Lung (tissue), 11 donors: ENCODE measurements at regions not wholly inside any gene's neighbourhood (a gene's known extent, or its start where the extent isn't known, plus 50 kb on each side); places are given as distances from the start of the nearest gene placed in this dataset.

ENCODE experiments used
- ATAC-seq: fragments of 200-7000 bp; cut with Tn5 transposase; one replicate; pipeline ENCODE4 v1.9.1; 2020; ENCODE audit warnings: moderate number of reproducible peaks; ENCODE audit not compliant: insufficient read depth, low FRiP score
- DNase-seq, 3 donors: peaks; one replicate each; pipeline ENCODE4 v3.0.0-alpha.2; 2013 to 2017
- H3K27ac ChIP-seq, 2 donors: one replicate each; pipeline ENCODE4 v1.5.1; 2013; ENCODE audit warnings: mild to moderate bottlenecking in 2 of 2, moderate library complexity in 2 of 2, control low read depth in 1 of 2, inconsistent platforms in 1 of 2, low read depth in 1 of 2, low read length in 1 of 2
- H3K27me3 ChIP-seq, 3 donors: one replicate each; pipeline ENCODE4 v1.5.1; 2013; ENCODE audit warnings: low read length in 2 of 3; ENCODE audit not compliant: control insufficient read depth in 3 of 3, insufficient read depth in 3 of 3
- H3K36me3 ChIP-seq, 4 donors: one replicate each; pipeline ENCODE4 v1.5.1; 2013; ENCODE audit warnings: low read length in 4 of 4, mild to moderate bottlenecking in 1 of 4, moderate library complexity in 1 of 4; ENCODE audit not compliant: control insufficient read depth in 4 of 4, insufficient read depth in 4 of 4
- H3K4me1 ChIP-seq, 5 donors: one replicate each; pipeline ENCODE4 v1.5.1; 2013; ENCODE audit warnings: low read length in 5 of 5, mild to moderate bottlenecking in 2 of 5, moderate library complexity in 1 of 5; ENCODE audit not compliant: control insufficient read depth in 5 of 5, insufficient read depth in 5 of 5
- H3K4me3 ChIP-seq: one replicate; pipeline ENCODE4 v1.5.1; 2013; ENCODE audit warnings: mild to moderate bottlenecking, control low read depth, moderate library complexity
- H3K9ac ChIP-seq, 2 donors: one replicate each; pipeline ENCODE4 v1.5.1; 2013; ENCODE audit warnings: low read length in 2 of 2, control low read depth in 1 of 2; ENCODE audit not compliant: insufficient read depth in 1 of 2
- H3K9me3 ChIP-seq, 4 donors: one replicate each; pipeline ENCODE4 v1.5.1; 2013; ENCODE audit warnings: low read length in 3 of 4, mild to moderate bottlenecking in 1 of 4, moderate library complexity in 1 of 4; ENCODE audit not compliant: control insufficient read depth in 4 of 4, insufficient read depth in 3 of 4
- WGBS, 2 donors: extraction: QIAGEN DNeasy Blood & Tissue Kit; methylation state at CpG; one replicate each; pipeline ENCODE4 v1.1.7; 2013; 5-methylcytosine and 5-hydroxymethylcytosine counted together
- TF ChIP-seq, protein P1 (sequence below): IDR thresholded peaks from 2 replicates; pipeline ENCODE4 v1.5.1; 2012; ENCODE audit warnings: mild to moderate bottlenecking; ENCODE audit errors: control extremely low read depth, extremely low read depth
- donor health status: control.
- donor health status: control.
- donor health status: Bipolar disorder and iron deficiency.
- donor health status: healthy.
- donor health status: DM: yes; HTN: yes; CAD: no.

DNA sequence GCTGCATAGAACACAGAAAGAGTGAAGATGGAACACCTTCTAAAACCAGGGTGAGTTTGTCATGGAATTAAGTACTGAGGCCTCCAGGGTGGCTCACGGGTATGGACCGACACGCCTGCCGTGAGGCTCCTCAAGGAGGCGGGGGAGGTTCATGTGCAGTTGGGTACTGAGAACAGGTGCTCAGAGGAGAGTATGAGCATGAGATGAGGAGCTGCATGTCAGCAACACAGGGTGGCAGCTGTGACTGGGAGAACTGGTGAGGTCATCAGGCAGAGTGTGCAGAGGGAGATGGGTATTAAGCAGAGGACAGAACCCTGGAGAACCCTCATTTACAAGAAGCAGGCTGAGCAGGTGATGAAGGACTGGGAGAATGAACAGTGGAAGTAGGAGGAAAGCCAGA, 63.2 kb upstream of the KLHL29 start:
- Histone ChIP-seq H3K4me1 (peaks cover 0 to 1% (median 0%) of the 10 kb centered on the region in 5 donors), H3K27me3 (peaks cover 0 to 3% (median 0%) of the 10 kb centered on the region in 3 donors), H3K9me3 (peaks cover 0 to 1% (median 0%) of the 10 kb centered on the region in 4 donors), H3K27ac (no peak overlapping the region), H3K9ac (no peak overlapping the region), H3K4me3 (no peak overlapping the region), H3K36me3 (no peaks in the 10 kb centered on the region)
- ATAC-seq (no peak), DNase-seq (no peak)
- TF ChIP-seq, protein P1, sequence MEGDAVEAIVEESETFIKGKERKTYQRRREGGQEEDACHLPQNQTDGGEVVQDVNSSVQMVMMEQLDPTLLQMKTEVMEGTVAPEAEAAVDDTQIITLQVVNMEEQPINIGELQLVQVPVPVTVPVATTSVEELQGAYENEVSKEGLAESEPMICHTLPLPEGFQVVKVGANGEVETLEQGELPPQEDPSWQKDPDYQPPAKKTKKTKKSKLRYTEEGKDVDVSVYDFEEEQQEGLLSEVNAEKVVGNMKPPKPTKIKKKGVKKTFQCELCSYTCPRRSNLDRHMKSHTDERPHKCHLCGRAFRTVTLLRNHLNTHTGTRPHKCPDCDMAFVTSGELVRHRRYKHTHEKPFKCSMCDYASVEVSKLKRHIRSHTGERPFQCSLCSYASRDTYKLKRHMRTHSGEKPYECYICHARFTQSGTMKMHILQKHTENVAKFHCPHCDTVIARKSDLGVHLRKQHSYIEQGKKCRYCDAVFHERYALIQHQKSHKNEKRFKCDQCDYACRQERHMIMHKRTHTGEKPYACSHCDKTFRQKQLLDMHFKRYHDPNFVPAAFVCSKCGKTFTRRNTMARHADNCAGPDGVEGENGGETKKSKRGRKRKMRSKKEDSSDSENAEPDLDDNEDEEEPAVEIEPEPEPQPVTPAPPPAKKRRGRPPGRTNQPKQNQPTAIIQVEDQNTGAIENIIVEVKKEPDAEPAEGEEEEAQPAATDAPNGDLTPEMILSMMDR: no peak
- 90 to 91% methylated on average over 5 of the region's 5 CpGs for WGBS, 2 donors

DNA sequence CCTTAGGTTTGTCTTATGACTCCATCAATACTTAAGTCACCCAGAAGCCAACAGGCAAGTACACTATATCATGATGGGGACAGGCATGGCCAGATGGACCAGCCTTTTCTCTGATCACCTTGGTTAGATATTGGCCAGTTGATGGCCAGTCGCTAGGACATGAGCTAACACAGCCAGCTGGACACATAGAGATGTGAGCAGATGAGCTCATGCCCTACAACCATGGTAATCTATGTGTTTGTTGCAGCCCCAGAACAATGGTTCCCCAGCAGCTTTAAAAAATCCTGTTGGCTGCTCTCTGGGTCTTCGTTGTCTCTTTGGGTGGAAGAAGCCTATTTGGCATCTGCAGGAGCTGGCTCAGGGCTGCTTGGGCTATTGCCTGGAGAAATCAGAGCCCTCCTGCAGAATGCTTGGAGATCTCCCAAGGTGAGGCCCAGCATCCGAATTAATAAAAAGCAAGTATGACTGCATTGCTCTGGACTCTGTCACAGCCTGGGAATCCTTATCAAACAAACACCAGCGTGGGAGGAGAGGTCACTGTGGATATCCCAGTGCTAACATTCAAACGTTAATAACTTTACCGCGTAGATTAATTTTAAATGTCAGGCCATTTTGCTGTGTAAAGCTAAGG, 62.3 kb upstream of the KLHL29 start:
- DNase-seq (no peak), ATAC-seq (no peak)
- Histone ChIP-seq H3K27ac (no peak overlapping the region), H3K4me1 (peaks cover 0 to 1% (median 0%) of the 10 kb centered on the region in 5 donors), H3K27me3 (peaks cover 0 to 3% (median 0%) of the 10 kb centered on the region in 3 donors), H3K36me3 (no peaks in the 10 kb centered on the region), H3K9me3 (peaks cover 0 to 1% (median 0%) of the 10 kb centered on the region in 4 donors), H3K4me3 (no peak overlapping the region), H3K9ac (no peak overlapping the region)
- TF ChIP-seq, protein P1: no peak
- 71 to 85% methylated on average over 7 of the region's 7 CpGs for WGBS, 2 donors

DNA sequence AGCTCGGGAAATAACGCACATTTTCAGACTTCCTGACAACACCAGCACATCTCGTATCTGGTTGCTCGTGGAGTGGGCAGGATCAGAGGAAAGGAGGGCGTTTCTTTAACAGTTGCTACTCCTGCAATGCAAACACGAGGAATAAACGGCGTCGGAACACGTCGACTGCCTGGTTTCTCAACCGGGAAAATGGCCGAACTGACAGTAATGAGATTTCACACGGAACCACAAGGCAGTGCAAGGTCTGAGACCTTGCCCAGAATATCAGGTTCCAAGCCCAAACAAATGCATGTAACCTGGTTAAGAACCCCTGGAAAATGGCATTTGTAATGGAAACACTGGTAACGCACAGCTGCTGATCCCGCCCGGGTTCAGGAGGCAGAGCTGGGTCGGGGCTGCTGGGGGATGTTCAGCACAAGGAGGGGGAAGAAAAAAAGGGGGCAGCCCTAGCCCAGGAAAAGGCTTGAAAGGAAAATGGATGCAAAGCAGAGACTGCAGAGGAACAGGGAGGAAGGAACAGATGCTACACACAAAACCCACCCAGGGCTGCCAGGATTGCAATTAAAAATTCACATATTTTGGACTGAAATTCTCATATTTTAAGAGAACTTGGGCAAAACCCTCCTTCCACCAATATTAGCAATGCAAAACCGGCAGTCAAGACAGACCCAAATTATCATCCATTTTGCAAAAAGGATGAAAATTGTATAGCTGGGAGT, 61.6 kb upstream of the KLHL29 start:
- no peak overlapping the region for H3K9ac ChIP-seq
- TF ChIP-seq, protein P1: no peak
- WGBS, 2 donors: 78 to 86% methylated on average over 19 of the region's 19 CpGs

More for the DNA sequence above, 61.6 kb upstream of the KLHL29 start:
- no peak for DNase-seq
- Histone ChIP-seq H3K4me1 (peaks cover 0 to 1% (median 0%) of the 10 kb centered on the region in 5 donors), H3K27me3 (peaks cover 0 to 3% (median 0%) of the 10 kb centered on the region in 3 donors), H3K4me3 (no peak overlapping the region), H3K27ac (no peak overlapping the region), H3K9me3 (peaks cover 0 to 1% (median 0%) of the 10 kb centered on the region in 4 donors), H3K36me3 (no peaks in the 10 kb centered on the region)
- ATAC-seq: no peak
